ENCODE measurements at regions not wholly inside any gene's neighbourhood (a gene's known extent, or its start where the extent isn't known, plus 50 kb on each side); places are given as distances from the start of the nearest gene placed in this dataset.
"Not testable (repeated sequence)": the region's sequence is repeated elsewhere in the genome, so short reads cannot be mapped to it uniquely, and the experiment has no call there.

GRCh38 chr3:193046371-193046770, 128.7 kb upstream of the MB21D2 start:
- DNase-seq (ENCODE audit: low read depth), result no peak
- no peak overlapping the region for H3K4me3 ChIP-seq (ENCODE audit: low read length)
- TF ChIP-seq CTCF (conservative IDR thresholded peaks at IDR 0.05; ENCODE audit: low read depth, low read length), result no peak

- H3K4me3 ChIP-seq (ENCODE audit: low read length); DNase-seq (ENCODE audit: low read depth): not testable (repeated sequence)
Observed at GRCh38 chr3:193047461-193047860, 129.8 kb upstream of the MB21D2 start.

GRCh38 chr3:193048127-193048526, 130.5 kb upstream of the MB21D2 start:
- no peak for DNase-seq (ENCODE audit: low read depth)
- no peak overlapping the region for H3K4me3 ChIP-seq (ENCODE audit: low read length)
- TF ChIP-seq CTCF (conservative IDR thresholded peaks at IDR 0.05; ENCODE audit: low read depth, low read length), result no peak

GRCh38 chr3:193049935-193050334, 132.3 kb upstream of the MB21D2 start:
- no peak overlapping the region for H3K4me3 ChIP-seq (ENCODE audit: low read length)
- no peak for TF ChIP-seq CTCF (conservative IDR thresholded peaks at IDR 0.05; ENCODE audit: low read depth, low read length)
- DNase-seq (ENCODE audit: low read depth), result no peak

- DNase-seq (ENCODE audit: low read depth), result no peak
- no peak for TF ChIP-seq CTCF (conservative IDR thresholded peaks at IDR 0.05; ENCODE audit: low read depth, low read length)
- H3K4me3 ChIP-seq (ENCODE audit: low read length), result no peak overlapping the region
Observed at GRCh38 chr3:193051314-193051713, 133.7 kb upstream of the MB21D2 start.

- TF ChIP-seq CTCF (conservative IDR thresholded peaks at IDR 0.05; ENCODE audit: low read depth, low read length), result no peak
- H3K4me3 ChIP-seq (ENCODE audit: low read length), result no peak overlapping the region
- DNase-seq (ENCODE audit: low read depth), result peak; percentile 18
Observed at GRCh38 chr3:193052354-193053045, 134.8 kb upstream of the MB21D2 start.

- DNase-seq (ENCODE audit: low read depth), result peak; percentile 41
Observed at GRCh38 chr3:193053046-193053435, 135.4 kb upstream of the MB21D2 start.

More at GRCh38 chr3:193053046-193053435, 135.4 kb upstream of the MB21D2 start:
- no peak for TF ChIP-seq CTCF (conservative IDR thresholded peaks at IDR 0.05; ENCODE audit: low read depth, low read length)
- no peak overlapping the region for H3K4me3 ChIP-seq (ENCODE audit: low read length)
